Cardiac muscle cell (in vitro differentiated cells and primary cell): ENCODE measurements at regions not wholly inside any gene's neighbourhood (a gene's known extent, or its start where the extent isn't known, plus 50 kb on each side); places are given as distances from the start of the nearest gene placed in this dataset.

Experiments
- DNase-seq, 2 donors: peaks; one replicate each; pipeline versions ENCODE4 v3.0.0 to v3.0.0-alpha.2; 2010 to 2017; ENCODE audit warnings: low read depth in 1 of 2, low spot score in 1 of 2
- H3K27ac ChIP-seq: fragments of 200-600 bp; sonication (generic); 2 replicates; pipeline ENCODE4 v1.5.1; 2016
- H3K27me3 ChIP-seq: fragments of 200-600 bp; sonication (generic); 2 replicates; pipeline ENCODE4 v1.6.0; 2016; ENCODE audit warnings: control low read depth
- H3K36me3 ChIP-seq: fragments of 200-600 bp; sonication (generic); 2 replicates; pipeline ENCODE4 v1.5.1; 2016; ENCODE audit warnings: control low read depth
- H3K4me1 ChIP-seq: fragments of 200-600 bp; sonication (generic); 2 replicates; pipeline ENCODE4 v1.8.1; 2017; ENCODE audit warnings: low read depth, mild to moderate bottlenecking, mixed run types
- H3K4me3 ChIP-seq: fragments of 200-600 bp; sonication (generic); 2 replicates; pipeline ENCODE4 v1.5.1; 2016; ENCODE audit warnings: mild to moderate bottlenecking
- H3K9me3 ChIP-seq: fragments of 200-600 bp; sonication (generic); 2 replicates; pipeline ENCODE4 v1.5.1; 2017; ENCODE audit warnings: low read depth, mild to moderate bottlenecking, control low read depth
- TF ChIP-seq, protein P1 (sequence below): IDR thresholded peaks from 2 replicates; pipeline ENCODE4 v1.5.1; 2012; ENCODE audit warnings: low read depth, mild to moderate bottlenecking, low read length

DNA sequence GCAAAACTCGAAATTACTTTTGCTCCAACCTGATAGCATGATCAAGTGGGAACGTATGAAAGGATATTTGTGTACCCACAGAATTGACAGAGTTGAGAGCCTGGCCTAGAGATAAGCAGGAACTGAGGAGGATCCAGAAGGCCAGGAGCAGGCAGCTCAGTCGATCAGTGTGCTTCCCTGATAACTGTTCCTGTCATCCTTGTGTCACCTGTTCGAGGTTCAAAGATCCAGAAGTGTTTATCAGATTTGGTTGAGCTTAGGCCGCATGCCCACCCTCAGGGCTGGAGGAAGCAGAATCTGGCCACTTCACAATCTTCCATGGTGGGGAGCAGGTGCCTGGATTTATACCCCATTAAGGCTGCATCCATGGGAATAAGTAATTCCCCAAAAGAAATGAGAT, 124.8 kb downstream of the QRSL1 start:
- TF ChIP-seq, protein P1, sequence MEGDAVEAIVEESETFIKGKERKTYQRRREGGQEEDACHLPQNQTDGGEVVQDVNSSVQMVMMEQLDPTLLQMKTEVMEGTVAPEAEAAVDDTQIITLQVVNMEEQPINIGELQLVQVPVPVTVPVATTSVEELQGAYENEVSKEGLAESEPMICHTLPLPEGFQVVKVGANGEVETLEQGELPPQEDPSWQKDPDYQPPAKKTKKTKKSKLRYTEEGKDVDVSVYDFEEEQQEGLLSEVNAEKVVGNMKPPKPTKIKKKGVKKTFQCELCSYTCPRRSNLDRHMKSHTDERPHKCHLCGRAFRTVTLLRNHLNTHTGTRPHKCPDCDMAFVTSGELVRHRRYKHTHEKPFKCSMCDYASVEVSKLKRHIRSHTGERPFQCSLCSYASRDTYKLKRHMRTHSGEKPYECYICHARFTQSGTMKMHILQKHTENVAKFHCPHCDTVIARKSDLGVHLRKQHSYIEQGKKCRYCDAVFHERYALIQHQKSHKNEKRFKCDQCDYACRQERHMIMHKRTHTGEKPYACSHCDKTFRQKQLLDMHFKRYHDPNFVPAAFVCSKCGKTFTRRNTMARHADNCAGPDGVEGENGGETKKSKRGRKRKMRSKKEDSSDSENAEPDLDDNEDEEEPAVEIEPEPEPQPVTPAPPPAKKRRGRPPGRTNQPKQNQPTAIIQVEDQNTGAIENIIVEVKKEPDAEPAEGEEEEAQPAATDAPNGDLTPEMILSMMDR, result no peak
- no peaks in the 10 kb centered on the region for H3K4me1 ChIP-seq
- no peaks in the 10 kb centered on the region for H3K27me3 ChIP-seq
- H3K9me3 ChIP-seq, result no peaks in the 10 kb centered on the region
- H3K27ac ChIP-seq, result no peak overlapping the region
- DNase-seq, result no peak
- no peak overlapping the region for H3K4me3 ChIP-seq
- no peaks in the 10 kb centered on the region for H3K36me3 ChIP-seq

DNA sequence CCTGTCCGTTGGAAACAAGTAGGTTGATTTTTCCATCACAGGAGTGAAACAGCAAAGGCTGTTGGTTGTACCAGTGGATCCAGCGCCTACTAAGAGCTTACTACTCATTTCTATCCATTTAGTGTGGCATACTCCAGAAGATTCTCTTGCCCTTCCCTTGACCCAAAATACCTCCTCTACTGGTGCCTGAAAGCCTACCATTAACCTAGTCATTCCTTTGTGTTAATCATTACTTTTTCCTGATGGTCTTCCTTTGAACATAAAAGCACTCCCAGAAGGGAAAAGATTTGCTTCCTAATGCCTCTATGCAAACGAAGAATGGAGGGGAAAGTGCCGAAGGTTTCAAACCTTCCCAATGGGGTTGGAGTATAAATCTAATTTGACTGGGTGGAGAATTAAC, 123.3 kb downstream of the QRSL1 start:
- DNase-seq, result no peak
- Histone ChIP-seq H3K27me3 (no peaks in the 10 kb centered on the region), H3K4me3 (no peak overlapping the region), H3K36me3 (no peaks in the 10 kb centered on the region), H3K9me3 (no peaks in the 10 kb centered on the region), H3K4me1 (peaks cover 4% of the 10 kb centered on the region), H3K27ac (no peak overlapping the region)
- TF ChIP-seq, protein P1, result no peak

GRCh38 chr6:106751501-106752252, 122.3 kb downstream of the QRSL1 start:
- H3K27ac ChIP-seq, result no peak overlapping the region
- TF ChIP-seq, protein P1, result no peak
- no peak for DNase-seq

DNA sequence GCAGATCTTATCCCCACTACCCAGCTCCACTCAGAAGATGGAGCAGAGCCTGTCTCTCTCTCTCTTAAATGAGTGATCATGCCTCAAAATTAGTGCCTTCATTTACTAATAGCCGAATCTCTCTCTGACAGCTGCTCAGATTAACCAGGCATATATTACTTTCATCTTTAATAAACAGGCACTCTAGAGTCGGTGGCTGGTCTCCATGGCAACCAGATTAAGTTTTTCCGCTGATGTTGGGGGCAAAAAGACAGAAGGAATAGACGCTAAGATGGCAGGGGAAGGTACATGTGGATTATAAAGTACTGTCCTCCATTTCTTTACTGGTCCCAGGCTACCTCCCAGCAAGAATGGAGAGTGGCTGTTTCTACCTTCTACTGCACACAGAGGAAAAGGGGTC, 121.6 kb downstream of the QRSL1 start:
- no peaks in the 10 kb centered on the region for H3K9me3 ChIP-seq
- H3K4me3 ChIP-seq, result no peak overlapping the region
- no peak for DNase-seq
- TF ChIP-seq, protein P1, result no peak
- no peaks in the 10 kb centered on the region for H3K27me3 ChIP-seq
- H3K36me3 ChIP-seq, result no peaks in the 10 kb centered on the region
- no peak overlapping the region for H3K27ac ChIP-seq
- peaks cover 16% of the 10 kb centered on the region for H3K4me1 ChIP-seq

More at GRCh38 chr6:106751501-106752252, 122.3 kb downstream of the QRSL1 start:
- Histone ChIP-seq H3K9me3 (no peaks in the 10 kb centered on the region), H3K27me3 (no peaks in the 10 kb centered on the region), H3K4me3 (no peak overlapping the region), H3K36me3 (no peaks in the 10 kb centered on the region), H3K4me1 (peaks cover 9% of the 10 kb centered on the region)

GRCh38 chr6:106750142-106750918, 121.0 kb downstream of the QRSL1 start:
- no peak for DNase-seq
- Histone ChIP-seq H3K27ac (no peak overlapping the region), H3K36me3 (no peaks in the 10 kb centered on the region), H3K4me1 (peaks cover 22% of the 10 kb centered on the region), H3K27me3 (no peaks in the 10 kb centered on the region), H3K9me3 (no peaks in the 10 kb centered on the region), H3K4me3 (no peak overlapping the region)
- TF ChIP-seq, protein P1, result no peak
